Cardiac muscle cell (in vitro differentiated cells and primary cell): ENCODE measurements at regions not wholly inside any gene's neighbourhood (a gene's known extent, or its start where the extent isn't known, plus 50 kb on each side); places are given as distances from the start of the nearest gene placed in this dataset.

Source experiments
- DNase-seq, 2 donors: peaks; one replicate each; pipeline versions ENCODE4 v3.0.0 to v3.0.0-alpha.2; 2010 to 2017; ENCODE audit warnings: low read depth in 1 of 2, low spot score in 1 of 2
- H3K27ac ChIP-seq: fragments of 200-600 bp; sonication (generic); 2 replicates; pipeline ENCODE4 v1.5.1; 2016
- H3K27me3 ChIP-seq: fragments of 200-600 bp; sonication (generic); 2 replicates; pipeline ENCODE4 v1.6.0; 2016; ENCODE audit warnings: control low read depth
- H3K36me3 ChIP-seq: fragments of 200-600 bp; sonication (generic); 2 replicates; pipeline ENCODE4 v1.5.1; 2016; ENCODE audit warnings: control low read depth
- H3K4me1 ChIP-seq: fragments of 200-600 bp; sonication (generic); 2 replicates; pipeline ENCODE4 v1.8.1; 2017; ENCODE audit warnings: low read depth, mild to moderate bottlenecking, mixed run types
- H3K4me3 ChIP-seq: fragments of 200-600 bp; sonication (generic); 2 replicates; pipeline ENCODE4 v1.5.1; 2016; ENCODE audit warnings: mild to moderate bottlenecking
- H3K9me3 ChIP-seq: fragments of 200-600 bp; sonication (generic); 2 replicates; pipeline ENCODE4 v1.5.1; 2017; ENCODE audit warnings: low read depth, mild to moderate bottlenecking, control low read depth
- CTCF ChIP-seq: IDR thresholded peaks from 2 replicates; pipeline ENCODE4 v1.5.1; 2012; ENCODE audit warnings: low read depth, mild to moderate bottlenecking, low read length

DNA sequence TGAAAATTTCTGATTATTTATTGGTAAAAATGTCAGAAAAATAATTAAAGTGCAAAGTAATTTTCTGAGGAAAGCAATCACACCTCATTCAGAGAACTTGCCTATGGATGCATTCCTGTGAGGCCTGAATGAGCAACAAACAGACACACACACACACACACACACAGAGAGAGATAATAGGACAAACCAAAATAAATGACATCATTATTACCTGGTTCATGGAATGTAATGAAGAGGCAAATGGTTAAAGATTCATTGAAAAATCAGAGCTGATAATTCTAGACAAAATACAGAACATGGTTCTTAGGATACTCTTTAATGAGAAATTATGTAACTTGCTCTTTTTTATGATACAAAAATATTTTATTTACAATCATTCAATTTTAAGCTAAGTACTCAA is 490.6 kb upstream of the POU3F2 start:
- no peaks in the 10 kb centered on the region for H3K9me3 ChIP-seq
- no peaks in the 10 kb centered on the region for H3K27me3 ChIP-seq
- H3K36me3 ChIP-seq: no peaks in the 10 kb centered on the region
- no peak overlapping the region for H3K27ac ChIP-seq
- no peak overlapping the region for H3K4me3 ChIP-seq
- TF ChIP-seq CTCF: no peak
- H3K4me1 ChIP-seq: no peaks in the 10 kb centered on the region
- DNase-seq: no peak

DNA sequence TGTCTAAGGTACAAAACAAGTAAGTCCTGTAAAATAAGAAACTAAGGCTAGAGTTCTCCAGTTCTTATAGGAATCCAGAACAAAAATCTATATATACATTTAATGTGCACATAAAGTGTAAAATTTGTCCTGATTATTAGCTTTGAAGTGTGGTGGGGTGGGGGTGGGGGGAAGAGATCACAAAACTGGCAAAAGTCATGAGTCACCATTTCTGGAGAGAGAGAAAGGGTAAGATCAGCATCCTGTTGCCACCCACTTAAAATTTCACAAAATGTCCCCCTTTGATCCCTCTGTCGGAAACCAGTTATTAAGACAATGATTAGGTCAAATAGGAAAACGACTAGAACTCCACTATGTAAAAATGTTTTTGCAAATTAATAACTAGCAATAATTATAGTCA is 482.0 kb upstream of the POU3F2 start:
- H3K27me3 ChIP-seq: no peaks in the 10 kb centered on the region
- no peaks in the 10 kb centered on the region for H3K9me3 ChIP-seq
- H3K4me3 ChIP-seq: no peak overlapping the region
- no peaks in the 10 kb centered on the region for H3K4me1 ChIP-seq
- TF ChIP-seq CTCF: no peak
- no peaks in the 10 kb centered on the region for H3K36me3 ChIP-seq
- no peak for DNase-seq
- no peak overlapping the region for H3K27ac ChIP-seq

GRCh38 chr6:98358173-98358572 is 476.2 kb upstream of the POU3F2 start:
- Histone ChIP-seq H3K27me3 (no peaks in the 10 kb centered on the region), H3K4me1 (no peaks in the 10 kb centered on the region), H3K4me3 (no peak overlapping the region), H3K27ac (no peak overlapping the region), H3K36me3 (no peaks in the 10 kb centered on the region), H3K9me3 (no peaks in the 10 kb centered on the region)
- no peak for TF ChIP-seq CTCF
- DNase-seq: no peak

DNA sequence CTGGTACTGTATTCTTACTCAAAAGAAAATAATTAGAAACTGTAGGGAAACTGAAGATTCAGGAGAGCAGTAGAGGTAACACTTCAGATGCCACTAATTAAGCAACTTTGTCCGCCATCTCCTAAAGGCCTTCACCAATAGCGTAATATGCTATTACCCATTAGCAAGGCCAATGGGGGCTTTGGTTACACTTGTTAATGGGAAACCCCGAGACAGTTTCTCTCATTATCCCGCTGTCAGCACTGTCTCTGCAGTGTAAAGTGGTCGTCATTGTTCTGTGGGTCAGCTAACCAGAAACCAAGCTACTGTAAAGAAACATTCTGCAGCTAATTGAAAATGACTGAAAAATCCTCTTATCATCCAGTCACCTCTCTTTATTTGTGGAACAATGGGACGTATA is 468.0 kb upstream of the POU3F2 start:
- Histone ChIP-seq H3K9me3 (no peaks in the 10 kb centered on the region), H3K27me3 (no peaks in the 10 kb centered on the region), H3K4me1 (no peaks in the 10 kb centered on the region), H3K36me3 (no peaks in the 10 kb centered on the region), H3K4me3 (no peak overlapping the region), H3K27ac (no peak overlapping the region)
- DNase-seq: no peak
- TF ChIP-seq CTCF: no peak

- no peak for DNase-seq
- Histone ChIP-seq H3K4me1 (no peaks in the 10 kb centered on the region), H3K36me3 (no peaks in the 10 kb centered on the region), H3K27me3 (no peaks in the 10 kb centered on the region), H3K4me3 (no peak overlapping the region), H3K27ac (no peak overlapping the region), H3K9me3 (no peaks in the 10 kb centered on the region)
- TF ChIP-seq CTCF: no peak
Observed at GRCh38 chr6:98380589-98380988, 453.8 kb upstream of the POU3F2 start.

DNA sequence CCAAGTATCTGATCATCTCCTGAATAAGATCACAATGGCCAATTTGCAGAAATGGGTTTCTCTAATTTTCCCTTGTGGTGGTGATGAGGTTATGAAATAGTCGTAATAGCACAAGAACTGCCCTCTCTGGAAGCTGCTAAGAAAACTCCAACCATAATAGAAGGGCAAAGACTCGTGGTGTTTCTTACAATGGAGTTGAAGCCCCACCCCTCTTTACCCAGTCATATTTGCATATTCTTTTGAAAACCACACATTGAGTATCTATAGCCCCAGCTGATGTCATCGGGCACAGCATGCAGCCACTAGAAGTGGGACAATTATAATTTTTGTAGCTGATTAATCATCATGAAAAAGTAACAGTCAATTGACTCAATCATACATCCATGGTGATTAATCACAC is 452.1 kb upstream of the POU3F2 start:
- H3K27ac ChIP-seq: no peak overlapping the region
- TF ChIP-seq CTCF: no peak
- DNase-seq: no peak

More for the DNA sequence above, 452.1 kb upstream of the POU3F2 start:
- Histone ChIP-seq H3K4me3 (no peak overlapping the region), H3K27me3 (no peaks in the 10 kb centered on the region), H3K9me3 (no peaks in the 10 kb centered on the region), H3K36me3 (no peaks in the 10 kb centered on the region), H3K4me1 (no peaks in the 10 kb centered on the region)
